Trophoblast cell (in vitro differentiated cells and primary cell): ENCODE measurements at regions not wholly inside any gene's neighbourhood (a gene's known extent, or its start where the extent isn't known, plus 50 kb on each side); places are given as distances from the start of the nearest gene placed in this dataset.

Source experiments
- DNase-seq, 2 donors: peaks; one replicate each; pipeline ENCODE4 v3.0.0-alpha.2; 2016
- H2AFZ ChIP-seq: 2 replicates; pipeline ENCODE4 v1.6.1; 2013; ENCODE audit warnings: low read length, moderate library complexity, mild to moderate bottlenecking; ENCODE audit not compliant: insufficient read depth, poor library complexity
- H2AK5ac ChIP-seq: 2 replicates; pipeline ENCODE4 v1.6.1; 2013; ENCODE audit warnings: mild to moderate bottlenecking, low read length
- H2BK120ac ChIP-seq: 2 replicates; pipeline ENCODE4 v1.6.1; 2013; ENCODE audit warnings: low read length, mild to moderate bottlenecking, moderate library complexity; ENCODE audit not compliant: insufficient read depth, poor library complexity
- H2BK12ac ChIP-seq: 2 replicates; pipeline ENCODE4 v1.6.1; 2013; ENCODE audit warnings: mild to moderate bottlenecking, low read length, moderate library complexity
- H2BK5ac ChIP-seq: 2 replicates; pipeline ENCODE4 v1.6.1; 2013; ENCODE audit warnings: low read length, low read depth, moderate library complexity, mild to moderate bottlenecking; ENCODE audit not compliant: poor library complexity
- H3K14ac ChIP-seq: 2 replicates; pipeline ENCODE4 v1.6.1; 2013; ENCODE audit warnings: mild to moderate bottlenecking, low read length
- H3K18ac ChIP-seq: 2 replicates; pipeline ENCODE4 v1.6.1; 2013; ENCODE audit warnings: mild to moderate bottlenecking, low read length
- H3K23ac ChIP-seq: 2 replicates; pipeline ENCODE4 v1.6.1; 2013; ENCODE audit warnings: low read length
- H3K27ac ChIP-seq: 2 replicates; pipeline ENCODE4 v1.5.1; 2013; ENCODE audit warnings: low read depth, mild to moderate bottlenecking, inconsistent platforms, low read length, moderate library complexity
- H3K27me3 ChIP-seq: 2 replicates; pipeline ENCODE4 v1.6.1; 2013; ENCODE audit warnings: inconsistent platforms, mild to moderate bottlenecking, low read length, moderate library complexity; ENCODE audit not compliant: insufficient read depth
- H3K36me3 ChIP-seq, 2 experiments: 1 replicate in 1 of 2; 2 replicates in 1 of 2; pipeline ENCODE4 v1.6.1; 2013; ENCODE audit warnings: low read length in 2 of 2, mild to moderate bottlenecking in 2 of 2, moderate library complexity in 1 of 2; ENCODE audit not compliant: insufficient read depth in 2 of 2, control insufficient read depth in 1 of 2
- H3K4ac ChIP-seq: 2 replicates; pipeline ENCODE4 v1.6.1; 2013; ENCODE audit warnings: low read depth, mild to moderate bottlenecking, low read length, moderate library complexity
- H3K4me1 ChIP-seq, 2 experiments: 1 replicate in 1 of 2; 2 replicates in 1 of 2; pipeline ENCODE4 v1.6.1; 2013; ENCODE audit warnings: low read length in 2 of 2, mild to moderate bottlenecking in 2 of 2, moderate library complexity in 1 of 2; ENCODE audit not compliant: insufficient read depth in 2 of 2, control insufficient read depth in 1 of 2
- H3K4me2 ChIP-seq: 2 replicates; pipeline ENCODE4 v1.6.1; 2013; ENCODE audit warnings: inconsistent platforms, mild to moderate bottlenecking, low read length, moderate library complexity
- H3K4me3 ChIP-seq: 2 replicates; pipeline ENCODE4 v1.5.1; 2013; ENCODE audit warnings: mild to moderate bottlenecking, low read depth, low read length, inconsistent platforms
- H3K79me1 ChIP-seq: one replicate; pipeline ENCODE4 v1.6.1; 2013; ENCODE audit warnings: low read length
- H3K79me2 ChIP-seq: 2 replicates; pipeline ENCODE4 v1.6.1; 2013; ENCODE audit warnings: low read length, mild to moderate bottlenecking; ENCODE audit not compliant: control insufficient read depth, insufficient read depth, poor library complexity
- H3K9ac ChIP-seq: 2 replicates; pipeline ENCODE4 v1.6.1; 2013; ENCODE audit warnings: mild to moderate bottlenecking, low read length
- H3K9me3 ChIP-seq: 2 replicates; pipeline ENCODE4 v1.6.1; 2013; ENCODE audit warnings: low read depth, mild to moderate bottlenecking, control low read depth, inconsistent platforms, low read length; ENCODE audit not compliant: insufficient read depth
- H4K12ac ChIP-seq: 2 replicates; pipeline ENCODE4 v1.6.1; 2013; ENCODE audit warnings: low read depth, mild to moderate bottlenecking, low read length, moderate library complexity
- H4K8ac ChIP-seq: 2 replicates; pipeline ENCODE4 v1.6.1; 2013; ENCODE audit warnings: low read depth, mild to moderate bottlenecking, low read length, moderate library complexity
- H4K91ac ChIP-seq: one replicate; pipeline ENCODE4 v1.6.1; 2013; ENCODE audit warnings: low read depth, mild to moderate bottlenecking, low read length, moderate library complexity
- WGBS: extraction: QIAGEN DNeasy Blood & Tissue Kit; methylation state at CpG from one replicate; pipeline ENCODE4 v1.1.7; 2013; ENCODE audit warnings: missing lambda C conversion rate; ENCODE audit not compliant: insufficient read length, insufficient coverage; ENCODE audit errors: extremely low coverage; 5-methylcytosine and 5-hydroxymethylcytosine counted together

GRCh38 chr12:33671676-33672075 lies 232.1 kb upstream of the SYT10 start:
- Histone ChIP-seq H2BK12ac (no peak overlapping the region), H2BK120ac (no peak overlapping the region), H3K79me1 (no peaks in the 10 kb centered on the region), H3K4ac (no peak overlapping the region), H3K27me3 (no peaks in the 10 kb centered on the region), H4K8ac (no peak overlapping the region), H4K91ac (no peak overlapping the region), H3K9me3 (no peaks in the 10 kb centered on the region), H2AK5ac (no peak overlapping the region), H3K4me1 (no peaks in the 10 kb centered on the region), H2AFZ (no peak overlapping the region), H3K4me2 (no peak overlapping the region), H3K36me3 (no peaks in the 10 kb centered on the region), H3K27ac (no peak overlapping the region), H3K9ac (no peak overlapping the region), H3K18ac (no peak overlapping the region), H3K79me2 (no peaks in the 10 kb centered on the region), H3K23ac (no peak overlapping the region), H2BK5ac (no peak overlapping the region), H3K4me3 (no peak overlapping the region), H3K14ac (no peak overlapping the region), H4K12ac (no peak overlapping the region)
- no peak for DNase-seq

DNA sequence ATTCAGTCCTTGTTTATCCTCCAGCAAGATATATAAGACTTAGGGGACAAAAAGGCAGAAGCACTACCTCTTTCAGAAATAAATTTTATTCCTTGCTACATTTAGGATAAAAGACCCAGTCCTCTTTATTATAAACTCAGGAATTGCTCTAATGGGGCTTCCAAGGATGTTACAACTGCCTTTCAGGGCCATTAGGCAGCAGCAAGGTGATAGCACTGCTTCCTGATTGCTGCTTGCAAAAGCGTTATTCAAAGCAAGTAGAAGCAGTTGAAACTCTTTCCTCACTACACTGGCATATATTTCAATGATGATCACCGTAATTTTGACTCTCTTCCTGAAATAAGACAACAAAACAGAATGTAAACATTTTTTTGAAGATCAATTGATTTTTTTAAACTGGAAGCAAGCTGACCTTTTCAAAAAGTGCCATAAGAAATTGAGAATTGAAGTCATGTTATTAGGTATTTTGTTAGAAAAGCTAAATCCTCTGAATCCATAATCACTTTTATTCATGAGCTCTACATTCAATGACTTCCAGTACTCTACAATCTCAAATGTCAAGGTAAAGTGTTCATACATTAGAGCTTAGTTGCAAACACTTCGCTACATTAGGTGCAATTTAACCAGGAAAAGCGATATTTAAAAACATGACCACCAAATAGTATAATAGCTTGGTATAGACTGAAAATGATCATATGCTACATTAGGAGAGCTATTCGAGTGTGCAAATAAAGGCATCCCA lies 233.4 kb upstream of the SYT10 start:
- H3K27me3 ChIP-seq, result no peaks in the 10 kb centered on the region
- no peak overlapping the region for H4K12ac ChIP-seq
- no peak overlapping the region for H3K23ac ChIP-seq
- H3K4me3 ChIP-seq, result no peak overlapping the region
- H2BK12ac ChIP-seq, result no peak overlapping the region
- no peak overlapping the region for H2AFZ ChIP-seq
- H2BK120ac ChIP-seq, result no peak overlapping the region
- no peak overlapping the region for H2BK5ac ChIP-seq
- no peak overlapping the region for H4K91ac ChIP-seq
- no peak overlapping the region for H2AK5ac ChIP-seq
- no CpG with 5 or more reads among the region's 5 CpGs for WGBS
- no peak overlapping the region for H3K18ac ChIP-seq
- H3K4me2 ChIP-seq, result no peak overlapping the region
- no peak overlapping the region for H3K4ac ChIP-seq
- DNase-seq, result no peak
- no peak overlapping the region for H3K27ac ChIP-seq
- no peaks in the 10 kb centered on the region for H3K4me1 ChIP-seq
- no peak overlapping the region for H3K14ac ChIP-seq
- no peaks in the 10 kb centered on the region for H3K36me3 ChIP-seq
- H4K8ac ChIP-seq, result no peak overlapping the region
- H3K9me3 ChIP-seq, result no peaks in the 10 kb centered on the region
- H3K9ac ChIP-seq, result no peak overlapping the region
- H3K79me1 ChIP-seq, result no peaks in the 10 kb centered on the region
- no peaks in the 10 kb centered on the region for H3K79me2 ChIP-seq

- H4K91ac ChIP-seq, result no peak overlapping the region
- H3K36me3 ChIP-seq, result no peaks in the 10 kb centered on the region
- H4K8ac ChIP-seq, result no peak overlapping the region
- H3K18ac ChIP-seq, result no peak overlapping the region
- no peak overlapping the region for H3K14ac ChIP-seq
- no peak overlapping the region for H2BK5ac ChIP-seq
- no CpG with 5 or more reads among the region's 1 CpG for WGBS
- no peak overlapping the region for H3K4me2 ChIP-seq
- H3K4me1 ChIP-seq, result no peaks in the 10 kb centered on the region
- no peaks in the 10 kb centered on the region for H3K79me2 ChIP-seq
- no peak overlapping the region for H4K12ac ChIP-seq
- no peaks in the 10 kb centered on the region for H3K79me1 ChIP-seq
- no peak overlapping the region for H3K23ac ChIP-seq
- H3K4ac ChIP-seq, result no peak overlapping the region
- H3K9ac ChIP-seq, result no peak overlapping the region
- H2BK12ac ChIP-seq, result no peak overlapping the region
- H3K27ac ChIP-seq, result no peak overlapping the region
- no peaks in the 10 kb centered on the region for H3K27me3 ChIP-seq
- H2AFZ ChIP-seq, result no peak overlapping the region
- no peak overlapping the region for H2AK5ac ChIP-seq
- H3K4me3 ChIP-seq, result no peak overlapping the region
- DNase-seq, result no peak
- no peaks in the 10 kb centered on the region for H3K9me3 ChIP-seq
- no peak overlapping the region for H2BK120ac ChIP-seq
Measured at GRCh38 chr12:33676866-33677265, 237.2 kb upstream of the SYT10 start.

- Histone ChIP-seq H3K9me3 (no peaks in the 10 kb centered on the region), H3K4me1 (no peaks in the 10 kb centered on the region), H3K79me1 (no peaks in the 10 kb centered on the region), H3K27ac (no peak overlapping the region), H4K91ac (no peak overlapping the region), H4K12ac (no peak overlapping the region), H3K4ac (no peak overlapping the region), H2BK120ac (no peak overlapping the region), H3K9ac (no peak overlapping the region), H3K27me3 (no peaks in the 10 kb centered on the region), H3K18ac (no peak overlapping the region), H3K4me3 (no peak overlapping the region), H4K8ac (no peak overlapping the region), H2BK12ac (no peak overlapping the region), H3K23ac (no peak overlapping the region), H3K14ac (no peak overlapping the region), H3K36me3 (no peaks in the 10 kb centered on the region), H2BK5ac (no peak overlapping the region), H2AK5ac (no peak overlapping the region), H3K79me2 (no peaks in the 10 kb centered on the region), H2AFZ (no peak overlapping the region), H3K4me2 (no peak overlapping the region)
- no peak for DNase-seq
- no CpG with 5 or more reads among the region's 8 CpGs for WGBS
Measured at GRCh38 chr12:33678221-33678964, 238.8 kb upstream of the SYT10 start.
